AG10803 (cell line): ENCODE measurements at regions not wholly inside any gene's neighbourhood (a gene's known extent, or its start where the extent isn't known, plus 50 kb on each side); places are given as distances from the start of the nearest gene placed in this dataset.

Source experiments
- DNase-seq: peaks from one replicate; pipeline ENCODE4 v3.0.0; 2010; ENCODE audit warnings: low read depth
- H3K4me3 ChIP-seq: 2 replicates; pipeline ENCODE4 v1.5.1; 2011; ENCODE audit warnings: mild to moderate bottlenecking, low read length, control low read depth
- TF ChIP-seq, protein P1 (sequence below): conservative IDR thresholded peaks from 2 replicates; pipeline ENCODE4 v1.5.1; 2011; ENCODE audit warnings: mild to moderate bottlenecking, low read length, control low read depth, inconsistent platforms

- TF ChIP-seq, protein P1, sequence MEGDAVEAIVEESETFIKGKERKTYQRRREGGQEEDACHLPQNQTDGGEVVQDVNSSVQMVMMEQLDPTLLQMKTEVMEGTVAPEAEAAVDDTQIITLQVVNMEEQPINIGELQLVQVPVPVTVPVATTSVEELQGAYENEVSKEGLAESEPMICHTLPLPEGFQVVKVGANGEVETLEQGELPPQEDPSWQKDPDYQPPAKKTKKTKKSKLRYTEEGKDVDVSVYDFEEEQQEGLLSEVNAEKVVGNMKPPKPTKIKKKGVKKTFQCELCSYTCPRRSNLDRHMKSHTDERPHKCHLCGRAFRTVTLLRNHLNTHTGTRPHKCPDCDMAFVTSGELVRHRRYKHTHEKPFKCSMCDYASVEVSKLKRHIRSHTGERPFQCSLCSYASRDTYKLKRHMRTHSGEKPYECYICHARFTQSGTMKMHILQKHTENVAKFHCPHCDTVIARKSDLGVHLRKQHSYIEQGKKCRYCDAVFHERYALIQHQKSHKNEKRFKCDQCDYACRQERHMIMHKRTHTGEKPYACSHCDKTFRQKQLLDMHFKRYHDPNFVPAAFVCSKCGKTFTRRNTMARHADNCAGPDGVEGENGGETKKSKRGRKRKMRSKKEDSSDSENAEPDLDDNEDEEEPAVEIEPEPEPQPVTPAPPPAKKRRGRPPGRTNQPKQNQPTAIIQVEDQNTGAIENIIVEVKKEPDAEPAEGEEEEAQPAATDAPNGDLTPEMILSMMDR: no peak
- DNase-seq: no peak
- no peak overlapping the region for H3K4me3 ChIP-seq
Measured at GRCh38 chr4:24010994-24011393, 121.1 kb upstream of the PPARGC1A start.

GRCh38 chr4:24010573-24010972 lies 120.7 kb upstream of the PPARGC1A start:
- H3K4me3 ChIP-seq: no peak overlapping the region
- TF ChIP-seq, protein P1: no peak
- no peak for DNase-seq

GRCh38 chr4:24007860-24008261 lies 118.0 kb upstream of the PPARGC1A start:
- no peak overlapping the region for H3K4me3 ChIP-seq
- TF ChIP-seq, protein P1: no peak
- DNase-seq: no peak

DNA sequence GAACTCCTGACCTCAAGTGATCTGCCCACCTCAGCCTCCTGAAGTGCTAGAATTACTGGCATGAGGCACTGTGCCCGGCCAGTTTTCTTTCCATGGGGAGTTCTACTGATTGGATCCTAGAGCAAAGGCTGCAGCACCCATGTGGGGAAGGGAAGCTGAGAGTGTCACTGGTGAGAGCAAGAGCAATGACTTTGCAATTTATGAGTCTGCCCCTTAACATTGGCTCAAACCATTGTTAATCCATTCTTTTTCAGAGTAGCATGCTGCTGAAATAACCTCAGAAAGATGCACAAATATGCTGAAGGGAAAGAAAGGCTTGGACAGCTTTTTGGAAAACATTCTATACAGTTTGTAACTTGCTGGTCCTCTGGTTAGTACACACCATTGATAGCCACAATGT lies 116.4 kb upstream of the PPARGC1A start:
- H3K4me3 ChIP-seq: no peak overlapping the region
- TF ChIP-seq, protein P1: no peak
- no peak for DNase-seq

- peak; percentile 15 for DNase-seq
Measured at GRCh38 chr4:24003926-24004325, 114.1 kb upstream of the PPARGC1A start.

GRCh38 chr4:24003496-24003895 lies 113.6 kb upstream of the PPARGC1A start:
- no peak for DNase-seq
- TF ChIP-seq, protein P1: no peak

More at GRCh38 chr4:24003926-24004325, 114.1 kb upstream of the PPARGC1A start:
- TF ChIP-seq, protein P1: no peak
- H3K4me3 ChIP-seq: no peak overlapping the region

GRCh38 chr4:24002330-24002966 lies 112.6 kb upstream of the PPARGC1A start:
- no peak for DNase-seq
- TF ChIP-seq, protein P1: no peak

More at GRCh38 chr4:24003496-24003895, 113.6 kb upstream of the PPARGC1A start:
- no peak overlapping the region for H3K4me3 ChIP-seq

More at GRCh38 chr4:24002330-24002966, 112.6 kb upstream of the PPARGC1A start:
- H3K4me3 ChIP-seq: no peak overlapping the region
